Esophagus muscularis mucosa (tissue), 4 donors: ENCODE measurements at regions not wholly inside any gene's neighbourhood (a gene's known extent, or its start where the extent isn't known, plus 50 kb on each side); places are given as distances from the start of the nearest gene placed in this dataset.
"Not testable (repeated sequence)": the region's sequence is repeated elsewhere in the genome, so short reads cannot be mapped to it uniquely, and the experiment has no call there.

ENCODE experiments used
- DNase-seq: peaks from one replicate; pipeline ENCODE4 v3.0.0-alpha.2; 2017; ENCODE audit errors: extremely low spot score
- H3K27ac ChIP-seq, 4 donors: fragments of 200-600 bp; sonication (generic); replicated peaks in 1 of 4; 1 replicate in 3 of 4; 2 replicates in 1 of 4; pipeline ENCODE4 v1.5.1; 2016 to 2019; ENCODE audit warnings: mild to moderate bottlenecking in 1 of 4
- H3K27me3 ChIP-seq, 4 donors: fragments of 200-600 bp; sonication (generic); one replicate each; pipeline versions ENCODE4 v1.5.1 to v1.6.0; 2016 to 2019
- H3K36me3 ChIP-seq, 4 donors: fragments of 200-600 bp; sonication (generic); one replicate each; pipeline ENCODE4 v1.5.1; 2016 to 2019
- H3K4me1 ChIP-seq, 4 donors: fragments of 200-600 bp; sonication (generic); one replicate each; pipeline ENCODE4 v1.5.1; 2016 to 2019
- H3K4me3 ChIP-seq, 4 donors: fragments of 200-600 bp; sonication (generic); 1 replicate in 2 of 4; 2 replicates in 2 of 4; pipeline ENCODE4 v1.5.1; 2016 to 2019; ENCODE audit warnings: mild to moderate bottlenecking in 4 of 4, moderate library complexity in 1 of 4
- H3K9me3 ChIP-seq, 4 donors: fragments of 200-600 bp; sonication (generic); 1 replicate in 3 of 4; 2 replicates in 1 of 4; pipeline ENCODE4 v1.5.1; 2016 to 2019
- CTCF ChIP-seq, 3 experiments: fragments of 200-600 bp in 2 of 3; fragments of 450-650 bp in 1 of 3; sonication (generic) in 2 of 3; IDR thresholded peaks; one replicate each; pipeline ENCODE4 v1.5.1; 2017 to 2019; ENCODE audit warnings: antibody characterized with exemption in 3 of 3, mild to moderate bottlenecking in 2 of 3, moderate library complexity in 1 of 3
- EP300 ChIP-seq: sonication (generic); formaldehyde crosslinking; IDR thresholded peaks from one replicate; pipeline ENCODE4 v1.6.1; 2017; ENCODE audit warnings: antibody characterized with exemption
- POLR2A ChIP-seq: fragments of 450-650 bp; IDR thresholded peaks from one replicate; pipeline ENCODE4 v1.6.1; 2017; ENCODE audit warnings: antibody characterized with exemption, moderate library complexity, mild to moderate bottlenecking, low read depth
- POLR2AphosphoS5 ChIP-seq, 2 donors: sonication (generic); formaldehyde crosslinking; IDR thresholded peaks; one replicate each; pipeline ENCODE4 v1.6.1; 2017; ENCODE audit warnings: antibody characterized with exemption in 2 of 2
- WGBS: methylation state at CpG from one replicate; pipeline ENCODE4 v1.1.5; 2018; 5-methylcytosine and 5-hydroxymethylcytosine counted together
- intact Hi-C: fragments of 100-400 bp; cut with DNase I; formaldehyde crosslinking; loops from one replicate; pipeline ENCODE4 v1.15.1; 2023

GRCh38 chr2:208595386-208596275 lies 189.0 kb downstream of the PTH2R start:
- Histone ChIP-seq H3K27me3 (peaks cover 0 to 6% (median 0%) of the 10 kb centered on the region in 4 donors), H3K4me3 (no peak overlapping the region), H3K4me1 (no peaks in the 10 kb centered on the region), H3K27ac (no peak overlapping the region), H3K36me3 (no peaks in the 10 kb centered on the region), H3K9me3 (no peaks in the 10 kb centered on the region)
- WGBS = 81% methylated on average over 3 of the region's 3 CpGs
- no peak for DNase-seq
- TF ChIP-seq POLR2A (no peak), POLR2AphosphoS5 (IDR thresholded peaks at IDR 0.05) (no peak), CTCF (IDR thresholded peaks at IDR 0.05) (no peak), EP300 (no peak)
- intact Hi-C loops = no loop called here

GRCh38 chr2:208607694-208608093 lies 201.1 kb downstream of the PTH2R start:
- H3K4me3 ChIP-seq = no peak overlapping the region
- H3K27ac ChIP-seq = no peak overlapping the region
- WGBS = 76% methylated on average over 4 of the region's 4 CpGs
- H3K27me3 ChIP-seq = no peaks in the 10 kb centered on the region
- no peak for DNase-seq
- intact Hi-C loops = no loop called here
- no peaks in the 10 kb centered on the region for H3K9me3 ChIP-seq
- no peaks in the 10 kb centered on the region for H3K4me1 ChIP-seq
- H3K36me3 ChIP-seq = no peaks in the 10 kb centered on the region
- TF ChIP-seq CTCF (IDR thresholded peaks at IDR 0.05) = no peak
- no peak for TF ChIP-seq POLR2A
- TF ChIP-seq POLR2AphosphoS5 (IDR thresholded peaks at IDR 0.05) = no peak
- TF ChIP-seq EP300 = no peak

- 81% methylated on average over 1 of the region's 1 CpG for WGBS
Measured at GRCh38 chr2:208608122-208608835, 201.7 kb downstream of the PTH2R start.

GRCh38 chr2:208609166-208609804 lies 202.7 kb downstream of the PTH2R start:
- TF ChIP-seq CTCF (IDR thresholded peaks at IDR 0.05) = no peak
- TF ChIP-seq POLR2A = no peak
- TF ChIP-seq POLR2AphosphoS5 (IDR thresholded peaks at IDR 0.05) = no peak
- TF ChIP-seq EP300 = no peak
- WGBS = 83% methylated on average over 2 of the region's 2 CpGs
- no peak for DNase-seq
- H3K27me3 ChIP-seq = no peaks in the 10 kb centered on the region
- no peaks in the 10 kb centered on the region for H3K36me3 ChIP-seq
- no peak overlapping the region for H3K27ac ChIP-seq
- intact Hi-C loops = no loop called here
- no peak overlapping the region for H3K4me3 ChIP-seq
- no peaks in the 10 kb centered on the region for H3K9me3 ChIP-seq
- no peaks in the 10 kb centered on the region for H3K4me1 ChIP-seq

More at GRCh38 chr2:208608122-208608835, 201.7 kb downstream of the PTH2R start:
- no peaks in the 10 kb centered on the region for H3K4me1 ChIP-seq
- no peaks in the 10 kb centered on the region for H3K36me3 ChIP-seq
- TF ChIP-seq CTCF (IDR thresholded peaks at IDR 0.05) (no peak), EP300 (no peak), POLR2AphosphoS5 (IDR thresholded peaks at IDR 0.05) (no peak), POLR2A (no peak)
- H3K4me3 ChIP-seq = no peak overlapping the region
- H3K9me3 ChIP-seq = no peaks in the 10 kb centered on the region
- no peaks in the 10 kb centered on the region for H3K27me3 ChIP-seq
- H3K27ac ChIP-seq = no peak overlapping the region
- no peak for DNase-seq
- intact Hi-C loops = no loop called here

- 75% methylated on average over 1 of the region's 1 CpG for WGBS
- H3K9me3 ChIP-seq, H3K36me3 ChIP-seq, DNase-seq, H3K27me3 ChIP-seq, intact Hi-C loops, H3K4me1 ChIP-seq, H3K27ac ChIP-seq, H3K4me3 ChIP-seq: not testable (repeated sequence)
Measured at GRCh38 chr2:208615675-208616074, 209.1 kb downstream of the PTH2R start.
